ENCODE measurements at regions not wholly inside any gene's neighbourhood (a gene's known extent, or its start where the extent isn't known, plus 50 kb on each side); places are given as distances from the start of the nearest gene placed in this dataset.

DNA sequence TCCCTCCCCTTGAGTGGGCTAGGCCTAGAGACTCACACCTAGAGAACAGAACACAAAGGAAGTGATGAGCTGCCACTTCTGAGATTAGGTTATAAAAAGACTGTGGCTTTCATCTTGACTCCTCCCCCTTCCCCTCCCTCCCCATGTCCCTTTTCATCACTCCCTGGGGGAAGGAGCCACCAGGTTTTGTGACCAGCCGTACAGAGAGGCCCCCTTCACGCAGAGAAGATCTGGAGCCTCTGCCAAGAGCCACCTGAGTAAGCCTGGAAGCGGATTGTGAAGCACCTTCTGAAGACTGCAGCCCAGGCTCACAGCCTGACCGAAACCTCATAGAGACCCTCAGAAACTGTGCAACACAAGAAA, 118.4 kb upstream of the NXT1 start:
- TF ChIP-seq, protein P1, sequence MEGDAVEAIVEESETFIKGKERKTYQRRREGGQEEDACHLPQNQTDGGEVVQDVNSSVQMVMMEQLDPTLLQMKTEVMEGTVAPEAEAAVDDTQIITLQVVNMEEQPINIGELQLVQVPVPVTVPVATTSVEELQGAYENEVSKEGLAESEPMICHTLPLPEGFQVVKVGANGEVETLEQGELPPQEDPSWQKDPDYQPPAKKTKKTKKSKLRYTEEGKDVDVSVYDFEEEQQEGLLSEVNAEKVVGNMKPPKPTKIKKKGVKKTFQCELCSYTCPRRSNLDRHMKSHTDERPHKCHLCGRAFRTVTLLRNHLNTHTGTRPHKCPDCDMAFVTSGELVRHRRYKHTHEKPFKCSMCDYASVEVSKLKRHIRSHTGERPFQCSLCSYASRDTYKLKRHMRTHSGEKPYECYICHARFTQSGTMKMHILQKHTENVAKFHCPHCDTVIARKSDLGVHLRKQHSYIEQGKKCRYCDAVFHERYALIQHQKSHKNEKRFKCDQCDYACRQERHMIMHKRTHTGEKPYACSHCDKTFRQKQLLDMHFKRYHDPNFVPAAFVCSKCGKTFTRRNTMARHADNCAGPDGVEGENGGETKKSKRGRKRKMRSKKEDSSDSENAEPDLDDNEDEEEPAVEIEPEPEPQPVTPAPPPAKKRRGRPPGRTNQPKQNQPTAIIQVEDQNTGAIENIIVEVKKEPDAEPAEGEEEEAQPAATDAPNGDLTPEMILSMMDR (IDR thresholded peaks at IDR 0.05): no peak
- TF ChIP-seq POLR2A (IDR thresholded peaks at IDR 0.05): no peak

All from heart left ventricle (tissue), 13 donors.